NCI-H82 treated with DMSO at 0.1 percent for 48 hours (cell line): ENCODE measurements at regions not wholly inside any gene's neighbourhood (a gene's known extent, or its start where the extent isn't known, plus 50 kb on each side); places are given as distances from the start of the nearest gene placed in this dataset.

Source experiments
- DNase-seq: peaks from one replicate; lab custom pipeline; 2025; ENCODE audit not compliant: unreplicated experiment; lab: John Stamatoyannopoulos, UW

GRCh38 chr2:164030623-164031022, 294.8 kb upstream of the FIGN start:
- DNase-seq = no peak

GRCh38 chr2:164028814-164029534, 293.2 kb upstream of the FIGN start:
- no peak for DNase-seq

GRCh38 chr2:164024396-164024795, 288.6 kb upstream of the FIGN start:
- DNase-seq = no peak

- DNase-seq = no peak
Measured at GRCh38 chr2:164023896-164024295, 288.1 kb upstream of the FIGN start.

- DNase-seq = no peak
Measured at GRCh38 chr2:164015328-164016123, 279.7 kb upstream of the FIGN start.

GRCh38 chr2:164014791-164015190, 279.0 kb upstream of the FIGN start:
- no peak for DNase-seq

GRCh38 chr2:164014068-164014731, 278.4 kb upstream of the FIGN start:
- DNase-seq = no peak

- no peak for DNase-seq
Measured at GRCh38 chr2:164012581-164012980, 276.8 kb upstream of the FIGN start.

GRCh38 chr2:164009756-164010337, 274.0 kb upstream of the FIGN start:
- peak; percentile 80 for DNase-seq

GRCh38 chr2:164008752-164009151, 272.9 kb upstream of the FIGN start:
- DNase-seq = no peak

GRCh38 chr2:164006704-164007103, 270.9 kb upstream of the FIGN start:
- no peak for DNase-seq

- no peak for DNase-seq
Measured at GRCh38 chr2:164000176-164000575, 264.4 kb upstream of the FIGN start.

- DNase-seq = no peak
Measured at GRCh38 chr2:163997466-163997865, 261.7 kb upstream of the FIGN start.

- DNase-seq = no peak
Measured at GRCh38 chr2:163990541-163990940, 254.7 kb upstream of the FIGN start.

- DNase-seq = no peak
Measured at GRCh38 chr2:163990101-163990500, 254.3 kb upstream of the FIGN start.

- no peak for DNase-seq
Measured at GRCh38 chr2:163987175-163987940, 251.6 kb upstream of the FIGN start.

- DNase-seq = no peak
Measured at GRCh38 chr2:163984986-163985385, 249.2 kb upstream of the FIGN start.

GRCh38 chr2:163983911-163984310, 248.1 kb upstream of the FIGN start:
- DNase-seq = no peak

GRCh38 chr2:163982938-163983337, 247.1 kb upstream of the FIGN start:
- DNase-seq = no peak

- DNase-seq = no peak
Measured at GRCh38 chr2:163974766-163975165, 239.0 kb upstream of the FIGN start.
